ENCODE measurements at regions not wholly inside any gene's neighbourhood (a gene's known extent, or its start where the extent isn't known, plus 50 kb on each side); places are given as distances from the start of the nearest gene placed in this dataset.

- CTCF ChIA-PET = no interaction called here
- peaks cover 3% of the 10 kb centered on the region for H3K27me3 Mint-ChIP-seq (ENCODE audit: low read depth)
- no peak overlapping the region for H3K27ac Mint-ChIP-seq
- POLR2A ChIA-PET = no interaction called here
- DNase-seq (no peak), ATAC-seq (no peak)
- no peak overlapping the region for H3K4me3 Mint-ChIP-seq
- H3K9me3 Mint-ChIP-seq (ENCODE audit: insufficient read depth) = no peaks in the 10 kb centered on the region
- H3K4me1 Mint-ChIP-seq (ENCODE audit: low read depth) = no peaks in the 10 kb centered on the region
- H3K36me3 Mint-ChIP-seq (ENCODE audit: low read depth) = no peaks in the 10 kb centered on the region
Observed at GRCh38 chr3:5294356-5294755, 106.8 kb downstream of the EDEM1 start.

GRCh38 chr3:5295191-5295690 lies 107.7 kb downstream of the EDEM1 start:
- ChIA-PET POLR2A (no interaction called here), CTCF (no interaction called here)
- no peak overlapping the region for H3K27ac Mint-ChIP-seq
- no peaks in the 10 kb centered on the region for H3K36me3 Mint-ChIP-seq (ENCODE audit: low read depth)
- H3K4me3 Mint-ChIP-seq = no peak overlapping the region
- ATAC-seq (no peak), DNase-seq (no peak)
- H3K9me3 Mint-ChIP-seq (ENCODE audit: insufficient read depth) = no peaks in the 10 kb centered on the region
- H3K4me1 Mint-ChIP-seq (ENCODE audit: low read depth) = no peaks in the 10 kb centered on the region
- H3K27me3 Mint-ChIP-seq (ENCODE audit: low read depth) = peaks cover 3% of the 10 kb centered on the region

GRCh38 chr3:5296362-5296761 lies 108.9 kb downstream of the EDEM1 start:
- Mint-ChIP-seq H3K27me3 (ENCODE audit: low read depth) (peaks cover 3% of the 10 kb centered on the region), H3K9me3 (ENCODE audit: insufficient read depth) (no peaks in the 10 kb centered on the region), H3K27ac (no peak overlapping the region), H3K4me3 (no peak overlapping the region), H3K4me1 (ENCODE audit: low read depth) (no peaks in the 10 kb centered on the region), H3K36me3 (ENCODE audit: low read depth) (no peaks in the 10 kb centered on the region)
- POLR2A ChIA-PET = interaction anchor here (0.6 kb wide), 1 partner anchor 259 kb away, joined by 3 read pairs; no protein-coding TSS in a partner anchor
- DNase-seq (no peak), ATAC-seq (no peak)
- CTCF ChIA-PET = no interaction called here

GRCh38 chr3:5297895-5298294 lies 110.4 kb downstream of the EDEM1 start:
- ATAC-seq = no peak
- peaks cover 3% of the 10 kb centered on the region for H3K27me3 Mint-ChIP-seq (ENCODE audit: low read depth)
- no peaks in the 10 kb centered on the region for H3K4me1 Mint-ChIP-seq (ENCODE audit: low read depth)
- no peak overlapping the region for H3K27ac Mint-ChIP-seq
- no peaks in the 10 kb centered on the region for H3K9me3 Mint-ChIP-seq (ENCODE audit: insufficient read depth)
- no peaks in the 10 kb centered on the region for H3K36me3 Mint-ChIP-seq (ENCODE audit: low read depth)
- H3K4me3 Mint-ChIP-seq = no peak overlapping the region
- ChIA-PET CTCF (interaction anchor here (0.5 kb wide), 1 partner anchor 1908 kb away, joined by 3 read pairs; no protein-coding TSS in a partner anchor), POLR2A (no interaction called here)
- DNase-seq = no peak

GRCh38 chr3:5298453-5298852 lies 110.9 kb downstream of the EDEM1 start:
- Mint-ChIP-seq H3K4me3 (no peak overlapping the region), H3K4me1 (ENCODE audit: low read depth) (no peaks in the 10 kb centered on the region), H3K27me3 (ENCODE audit: low read depth) (peaks cover 3% of the 10 kb centered on the region), H3K9me3 (ENCODE audit: insufficient read depth) (no peaks in the 10 kb centered on the region), H3K27ac (no peak overlapping the region), H3K36me3 (ENCODE audit: low read depth) (no peaks in the 10 kb centered on the region)
- ATAC-seq = no peak
- no peak for DNase-seq
- POLR2A ChIA-PET = no interaction called here
- CTCF ChIA-PET = interaction anchor here (0.5 to 1.1 kb wide), 3 partner anchors 17 to 1909 kb away, joined by 3 to 4 read pairs (median 3); no protein-coding TSS in a partner anchor

- ChIA-PET POLR2A (no interaction called here), CTCF (interaction anchor here (0.9 to 1.1 kb wide), 2 partner anchors 17 to 71 kb away, joined by 3 to 4 read pairs; no protein-coding TSS in a partner anchor)
- H3K27me3 Mint-ChIP-seq (ENCODE audit: low read depth) = peaks cover 3% of the 10 kb centered on the region
- H3K36me3 Mint-ChIP-seq (ENCODE audit: low read depth) = no peaks in the 10 kb centered on the region
- no peaks in the 10 kb centered on the region for H3K9me3 Mint-ChIP-seq (ENCODE audit: insufficient read depth)
- H3K4me1 Mint-ChIP-seq (ENCODE audit: low read depth) = no peaks in the 10 kb centered on the region
- H3K4me3 Mint-ChIP-seq = no peak overlapping the region
- no peak for DNase-seq
- H3K27ac Mint-ChIP-seq = no peak overlapping the region
- ATAC-seq = no peak
Observed at GRCh38 chr3:5299161-5299560, 111.7 kb downstream of the EDEM1 start.

- Mint-ChIP-seq H3K36me3 (ENCODE audit: low read depth) (no peaks in the 10 kb centered on the region), H3K27ac (no peak overlapping the region), H3K4me1 (ENCODE audit: low read depth) (no peaks in the 10 kb centered on the region), H3K4me3 (no peak overlapping the region), H3K9me3 (ENCODE audit: insufficient read depth) (no peaks in the 10 kb centered on the region), H3K27me3 (ENCODE audit: low read depth) (peaks cover 3% of the 10 kb centered on the region)
- no peak for DNase-seq
- ChIA-PET POLR2A (interaction anchor here (1.0 kb wide), 1 partner anchor 23 kb away, joined by 3 read pairs; no protein-coding TSS in a partner anchor), CTCF (no interaction called here)
- no peak for ATAC-seq
Observed at GRCh38 chr3:5300638-5301037, 113.1 kb downstream of the EDEM1 start.

- no peaks in the 10 kb centered on the region for H3K4me1 Mint-ChIP-seq (ENCODE audit: low read depth)
- no peak overlapping the region for H3K4me3 Mint-ChIP-seq
- POLR2A ChIA-PET = interaction anchor here (1.0 kb wide), 1 partner anchor 22 kb away, joined by 3 read pairs; no protein-coding TSS in a partner anchor
- CTCF ChIA-PET = interaction anchor here (1.4 kb wide), 1 partner anchor 9 kb away, joined by 3 read pairs; no protein-coding TSS in a partner anchor
- H3K36me3 Mint-ChIP-seq (ENCODE audit: low read depth) = no peaks in the 10 kb centered on the region
- DNase-seq (no peak), ATAC-seq (no peak)
- H3K27ac Mint-ChIP-seq = no peak overlapping the region
- H3K27me3 Mint-ChIP-seq (ENCODE audit: low read depth) = peaks cover 3% of the 10 kb centered on the region
- no peaks in the 10 kb centered on the region for H3K9me3 Mint-ChIP-seq (ENCODE audit: insufficient read depth)
Observed at GRCh38 chr3:5301651-5302297, 114.3 kb downstream of the EDEM1 start.

- Mint-ChIP-seq H3K4me1 (ENCODE audit: low read depth) (no peaks in the 10 kb centered on the region), H3K4me3 (no peak overlapping the region), H3K27ac (no peak overlapping the region), H3K36me3 (ENCODE audit: low read depth) (no peaks in the 10 kb centered on the region), H3K27me3 (ENCODE audit: low read depth) (peaks cover 3% of the 10 kb centered on the region), H3K9me3 (ENCODE audit: insufficient read depth) (no peaks in the 10 kb centered on the region)
- no peak for DNase-seq
- no peak for ATAC-seq
- POLR2A ChIA-PET = no interaction called here
- CTCF ChIA-PET = no interaction called here
Observed at GRCh38 chr3:5302661-5303060, 115.2 kb downstream of the EDEM1 start.

GRCh38 chr3:5304188-5304587 lies 116.7 kb downstream of the EDEM1 start:
- POLR2A ChIA-PET = no interaction called here
- H3K4me1 Mint-ChIP-seq (ENCODE audit: low read depth) = no peaks in the 10 kb centered on the region
- no peak overlapping the region for H3K27ac Mint-ChIP-seq
- ATAC-seq = no peak
- H3K4me3 Mint-ChIP-seq = no peak overlapping the region
- CTCF ChIA-PET = no interaction called here
- no peaks in the 10 kb centered on the region for H3K9me3 Mint-ChIP-seq (ENCODE audit: insufficient read depth)
- H3K36me3 Mint-ChIP-seq (ENCODE audit: low read depth) = no peaks in the 10 kb centered on the region
- H3K27me3 Mint-ChIP-seq (ENCODE audit: low read depth) = peaks cover under 1% of the 10 kb centered on the region
- no peak for DNase-seq

- POLR2A ChIA-PET = no interaction called here
- no peak for ATAC-seq
Observed at GRCh38 chr3:5304789-5305683, 117.5 kb downstream of the EDEM1 start.

GRCh38 chr3:5305684-5305989 lies 118.1 kb downstream of the EDEM1 start:
- ATAC-seq (no peak), DNase-seq (no peak)
- Mint-ChIP-seq H3K27me3 (ENCODE audit: low read depth) (no peaks in the 10 kb centered on the region), H3K9me3 (ENCODE audit: insufficient read depth) (no peaks in the 10 kb centered on the region), H3K27ac (no peak overlapping the region), H3K36me3 (ENCODE audit: low read depth) (no peaks in the 10 kb centered on the region), H3K4me1 (ENCODE audit: low read depth) (no peaks in the 10 kb centered on the region), H3K4me3 (no peak overlapping the region)
- ChIA-PET CTCF (no interaction called here), POLR2A (no interaction called here)

More at GRCh38 chr3:5304789-5305683, 117.5 kb downstream of the EDEM1 start:
- no peaks in the 10 kb centered on the region for H3K27me3 Mint-ChIP-seq (ENCODE audit: low read depth)
- H3K36me3 Mint-ChIP-seq (ENCODE audit: low read depth) = no peaks in the 10 kb centered on the region
- DNase-seq = peak; percentile 45
- no peaks in the 10 kb centered on the region for H3K4me1 Mint-ChIP-seq (ENCODE audit: low read depth)
- H3K9me3 Mint-ChIP-seq (ENCODE audit: insufficient read depth) = no peaks in the 10 kb centered on the region
- no peak overlapping the region for H3K4me3 Mint-ChIP-seq
- CTCF ChIA-PET = no interaction called here
- H3K27ac Mint-ChIP-seq = no peak overlapping the region
